ENCODE measurements at regions not wholly inside any gene's neighbourhood (a gene's known extent, or its start where the extent isn't known, plus 50 kb on each side); places are given as distances from the start of the nearest gene placed in this dataset.

GRCh38 chr2:204477358-204477950 lies 67.8 kb upstream of the PARD3B start:
- DNase-seq, result no peak

DNA sequence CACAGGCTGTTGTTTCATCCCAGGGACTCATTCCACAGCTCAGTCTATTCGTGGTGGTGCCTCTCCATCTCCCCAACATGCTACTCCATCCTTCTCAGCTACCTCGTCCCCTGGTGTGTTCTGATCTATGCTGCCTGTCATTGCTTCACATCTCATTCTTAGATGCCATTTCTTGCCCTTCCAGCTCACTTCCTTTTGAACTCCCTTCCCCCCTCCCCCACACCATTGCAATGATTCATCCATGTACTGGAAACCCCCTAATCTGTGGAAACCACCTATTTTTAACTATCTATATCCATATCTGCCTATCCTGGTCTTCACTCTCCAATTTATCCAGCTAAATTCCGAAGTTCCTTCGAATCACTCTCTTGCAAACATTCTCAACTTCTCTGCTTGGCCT lies 65.7 kb upstream of the PARD3B start:
- no peak for DNase-seq

- DNase-seq, result no peak
Observed at GRCh38 chr2:204480676-204481075, 64.6 kb upstream of the PARD3B start.

DNA sequence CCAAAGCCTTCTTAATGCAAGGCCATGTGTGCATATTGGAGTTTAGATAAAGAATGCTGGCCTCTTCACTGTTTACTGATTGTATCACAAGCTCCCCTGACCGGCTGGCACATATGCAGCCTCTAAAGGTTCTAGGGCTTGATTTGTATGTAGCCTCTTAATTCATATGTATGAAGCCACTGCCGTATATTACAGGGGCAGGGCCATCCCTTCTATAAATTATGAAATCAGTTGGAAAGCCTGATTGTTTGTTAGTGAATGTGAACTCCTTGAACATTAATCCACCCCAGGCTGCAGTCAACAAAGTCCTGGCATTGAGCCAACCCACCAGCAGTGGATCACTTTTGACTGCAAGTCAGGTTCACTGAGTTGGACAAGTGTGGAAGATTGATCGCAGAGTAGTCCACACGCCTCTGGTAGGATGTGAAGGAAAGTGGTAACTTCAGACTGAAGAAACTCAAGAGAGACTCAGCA lies 61.6 kb upstream of the PARD3B start:
- DNase-seq, result peak in 2 of 3 donors; percentile 24 to 31

DNA sequence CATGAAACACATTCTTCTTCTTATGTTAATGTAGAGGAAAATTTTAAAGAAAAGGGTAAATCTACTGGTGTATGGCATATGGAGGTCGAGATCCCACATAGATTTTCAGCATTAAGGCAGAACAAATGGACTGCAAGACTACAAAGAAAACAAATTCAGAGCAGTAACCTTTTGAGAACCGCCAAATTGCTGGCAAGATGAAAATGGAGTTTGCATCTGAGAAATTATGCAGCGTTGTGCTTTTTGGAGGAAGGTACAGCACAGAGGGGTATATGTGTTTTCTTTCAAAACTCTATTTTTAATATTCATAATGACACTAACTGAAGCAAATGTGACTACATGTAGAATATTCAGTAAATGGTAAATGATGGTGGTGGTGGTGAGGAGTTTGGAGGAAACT lies 59.0 kb upstream of the PARD3B start:
- DNase-seq, result no peak

GRCh38 chr2:204486805-204487204 lies 58.5 kb upstream of the PARD3B start:
- peak; percentile 61 to 82 (median 65) for DNase-seq

DNA sequence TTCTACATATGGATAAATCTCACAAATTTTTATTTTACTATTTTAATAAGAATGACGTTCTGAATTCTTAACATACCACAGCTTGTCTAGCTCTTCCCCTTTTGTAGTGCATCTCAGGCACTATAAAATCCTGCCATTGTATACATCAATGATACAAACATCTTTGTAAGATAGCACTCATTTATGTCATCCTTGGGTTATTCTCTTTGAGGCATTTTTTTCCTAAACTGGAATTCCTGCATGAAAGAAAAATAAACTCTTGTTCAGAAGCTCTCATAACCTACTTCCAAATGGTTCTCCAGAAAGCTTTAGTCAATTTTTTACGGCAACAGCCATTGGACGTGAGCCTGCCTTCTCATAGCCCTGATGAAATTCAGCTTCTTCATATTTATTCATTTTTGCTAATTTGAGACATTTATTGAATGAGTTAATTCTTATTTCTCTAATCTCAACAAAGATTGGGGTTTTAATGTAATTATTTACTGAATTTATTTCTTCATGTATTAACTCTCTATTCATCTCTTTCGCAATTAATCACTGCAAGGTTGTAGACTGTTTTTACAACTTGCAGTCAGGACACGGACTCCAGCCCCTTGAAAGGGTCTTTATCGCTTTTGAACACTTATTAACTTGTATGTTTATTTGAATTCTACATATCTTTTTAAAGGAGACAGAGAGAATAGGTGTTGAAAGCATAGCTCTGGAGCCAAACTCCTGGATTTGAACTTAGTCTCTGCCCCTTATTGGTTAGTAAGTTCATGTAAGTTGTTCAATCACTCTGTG lies 57.6 kb upstream of the PARD3B start:
- peak in 1 of 3 donors; percentile 30 for DNase-seq

GRCh38 chr2:204491528-204491927 lies 53.7 kb upstream of the PARD3B start:
- DNase-seq, result no peak

GRCh38 chr2:204492417-204492816 lies 52.9 kb upstream of the PARD3B start:
- no peak for DNase-seq

GRCh38 chr2:204494681-204495080 lies 50.6 kb upstream of the PARD3B start:
- no peak for DNase-seq

- no peak for DNase-seq
Observed at GRCh38 chr2:204495381-204495780, 49.9 kb upstream of the PARD3B start.

All from muscle of back (tissue), 3 donors.